Trophoblast cell (in vitro differentiated cells and primary cell): ENCODE measurements at regions not wholly inside any gene's neighbourhood (a gene's known extent, or its start where the extent isn't known, plus 50 kb on each side); places are given as distances from the start of the nearest gene placed in this dataset.

Source experiments
- DNase-seq, 2 donors: peaks; one replicate each; pipeline ENCODE4 v3.0.0-alpha.2; 2016
- H2AFZ ChIP-seq: 2 replicates; pipeline ENCODE4 v1.6.1; 2013; ENCODE audit warnings: low read length, moderate library complexity, mild to moderate bottlenecking; ENCODE audit not compliant: insufficient read depth, poor library complexity
- H2AK5ac ChIP-seq: 2 replicates; pipeline ENCODE4 v1.6.1; 2013; ENCODE audit warnings: mild to moderate bottlenecking, low read length
- H2BK120ac ChIP-seq: 2 replicates; pipeline ENCODE4 v1.6.1; 2013; ENCODE audit warnings: low read length, mild to moderate bottlenecking, moderate library complexity; ENCODE audit not compliant: insufficient read depth, poor library complexity
- H2BK12ac ChIP-seq: 2 replicates; pipeline ENCODE4 v1.6.1; 2013; ENCODE audit warnings: mild to moderate bottlenecking, low read length, moderate library complexity
- H2BK5ac ChIP-seq: 2 replicates; pipeline ENCODE4 v1.6.1; 2013; ENCODE audit warnings: low read length, low read depth, moderate library complexity, mild to moderate bottlenecking; ENCODE audit not compliant: poor library complexity
- H3K14ac ChIP-seq: 2 replicates; pipeline ENCODE4 v1.6.1; 2013; ENCODE audit warnings: mild to moderate bottlenecking, low read length
- H3K18ac ChIP-seq: 2 replicates; pipeline ENCODE4 v1.6.1; 2013; ENCODE audit warnings: mild to moderate bottlenecking, low read length
- H3K23ac ChIP-seq: 2 replicates; pipeline ENCODE4 v1.6.1; 2013; ENCODE audit warnings: low read length
- H3K27ac ChIP-seq: 2 replicates; pipeline ENCODE4 v1.5.1; 2013; ENCODE audit warnings: low read depth, mild to moderate bottlenecking, inconsistent platforms, low read length, moderate library complexity
- H3K27me3 ChIP-seq: 2 replicates; pipeline ENCODE4 v1.6.1; 2013; ENCODE audit warnings: inconsistent platforms, mild to moderate bottlenecking, low read length, moderate library complexity; ENCODE audit not compliant: insufficient read depth
- H3K36me3 ChIP-seq, 2 experiments: 1 replicate in 1 of 2; 2 replicates in 1 of 2; pipeline ENCODE4 v1.6.1; 2013; ENCODE audit warnings: low read length in 2 of 2, mild to moderate bottlenecking in 2 of 2, moderate library complexity in 1 of 2; ENCODE audit not compliant: insufficient read depth in 2 of 2, control insufficient read depth in 1 of 2
- H3K4ac ChIP-seq: 2 replicates; pipeline ENCODE4 v1.6.1; 2013; ENCODE audit warnings: low read depth, mild to moderate bottlenecking, low read length, moderate library complexity
- H3K4me1 ChIP-seq, 2 experiments: 1 replicate in 1 of 2; 2 replicates in 1 of 2; pipeline ENCODE4 v1.6.1; 2013; ENCODE audit warnings: low read length in 2 of 2, mild to moderate bottlenecking in 2 of 2, moderate library complexity in 1 of 2; ENCODE audit not compliant: insufficient read depth in 2 of 2, control insufficient read depth in 1 of 2
- H3K4me2 ChIP-seq: 2 replicates; pipeline ENCODE4 v1.6.1; 2013; ENCODE audit warnings: inconsistent platforms, mild to moderate bottlenecking, low read length, moderate library complexity
- H3K4me3 ChIP-seq: 2 replicates; pipeline ENCODE4 v1.5.1; 2013; ENCODE audit warnings: mild to moderate bottlenecking, low read depth, low read length, inconsistent platforms
- H3K79me1 ChIP-seq: one replicate; pipeline ENCODE4 v1.6.1; 2013; ENCODE audit warnings: low read length
- H3K79me2 ChIP-seq: 2 replicates; pipeline ENCODE4 v1.6.1; 2013; ENCODE audit warnings: low read length, mild to moderate bottlenecking; ENCODE audit not compliant: control insufficient read depth, insufficient read depth, poor library complexity
- H3K9ac ChIP-seq: 2 replicates; pipeline ENCODE4 v1.6.1; 2013; ENCODE audit warnings: mild to moderate bottlenecking, low read length
- H3K9me3 ChIP-seq: 2 replicates; pipeline ENCODE4 v1.6.1; 2013; ENCODE audit warnings: low read depth, mild to moderate bottlenecking, control low read depth, inconsistent platforms, low read length; ENCODE audit not compliant: insufficient read depth
- H4K12ac ChIP-seq: 2 replicates; pipeline ENCODE4 v1.6.1; 2013; ENCODE audit warnings: low read depth, mild to moderate bottlenecking, low read length, moderate library complexity
- H4K8ac ChIP-seq: 2 replicates; pipeline ENCODE4 v1.6.1; 2013; ENCODE audit warnings: low read depth, mild to moderate bottlenecking, low read length, moderate library complexity
- H4K91ac ChIP-seq: one replicate; pipeline ENCODE4 v1.6.1; 2013; ENCODE audit warnings: low read depth, mild to moderate bottlenecking, low read length, moderate library complexity
- WGBS: extraction: QIAGEN DNeasy Blood & Tissue Kit; methylation state at CpG from one replicate; pipeline ENCODE4 v1.1.7; 2013; ENCODE audit warnings: missing lambda C conversion rate; ENCODE audit not compliant: insufficient read length, insufficient coverage; ENCODE audit errors: extremely low coverage; 5-methylcytosine and 5-hydroxymethylcytosine counted together

- Histone ChIP-seq H3K9me3 (no peaks in the 10 kb centered on the region), H4K12ac (no peak overlapping the region)
Measured at GRCh38 chr17:65385726-65386125, 175.7 kb downstream of the AXIN2 start.

GRCh38 chr17:65385071-65385470 lies 176.4 kb downstream of the AXIN2 start:
- Histone ChIP-seq H3K27ac (no peak overlapping the region), H3K4ac (no peak overlapping the region), H3K9me3 (no peaks in the 10 kb centered on the region), H3K4me2 (no peak overlapping the region), H3K79me2 (no peaks in the 10 kb centered on the region), H4K12ac (no peak overlapping the region), H3K27me3 (no peaks in the 10 kb centered on the region), H3K18ac (no peak overlapping the region), H3K36me3 (no peaks in the 10 kb centered on the region), H3K9ac (no peak overlapping the region), H2BK5ac (no peak overlapping the region), H3K4me1 (no peaks in the 10 kb centered on the region), H3K14ac (no peak overlapping the region), H2AK5ac (no peak overlapping the region), H3K79me1 (no peaks in the 10 kb centered on the region), H2BK120ac (no peak overlapping the region), H2AFZ (no peak overlapping the region), H2BK12ac (no peak overlapping the region), H3K23ac (no peak overlapping the region), H4K91ac (no peak overlapping the region), H3K4me3 (no peak overlapping the region), H4K8ac (no peak overlapping the region)
- WGBS = no CpG with 5 or more reads among the region's 3 CpGs
- DNase-seq = no peak

More at GRCh38 chr17:65385726-65386125, 175.7 kb downstream of the AXIN2 start:
- Histone ChIP-seq H3K79me1 (no peaks in the 10 kb centered on the region), H3K27ac (no peak overlapping the region), H4K8ac (no peak overlapping the region), H3K14ac (no peak overlapping the region), H3K23ac (no peak overlapping the region), H3K4ac (no peak overlapping the region), H3K27me3 (no peaks in the 10 kb centered on the region), H3K4me3 (no peak overlapping the region), H2AK5ac (no peak overlapping the region), H3K18ac (no peak overlapping the region), H2BK120ac (no peak overlapping the region), H2BK12ac (no peak overlapping the region), H3K36me3 (no peaks in the 10 kb centered on the region), H2BK5ac (no peak overlapping the region), H2AFZ (no peak overlapping the region), H4K91ac (no peak overlapping the region), H3K4me1 (no peaks in the 10 kb centered on the region), H3K79me2 (no peaks in the 10 kb centered on the region), H3K4me2 (no peak overlapping the region), H3K9ac (no peak overlapping the region)
- DNase-seq = no peak
- WGBS = no CpG with 5 or more reads among the region's 15 CpGs

GRCh38 chr17:65381152-65381551 lies 180.3 kb downstream of the AXIN2 start:
- Histone ChIP-seq H3K14ac (no peak overlapping the region), H2BK120ac (no peak overlapping the region), H3K9me3 (no peaks in the 10 kb centered on the region), H4K91ac (no peak overlapping the region), H3K4me3 (no peak overlapping the region), H2BK12ac (no peak overlapping the region), H3K27me3 (no peaks in the 10 kb centered on the region), H4K8ac (no peak overlapping the region), H3K4ac (no peak overlapping the region), H4K12ac (no peak overlapping the region), H3K18ac (no peak overlapping the region), H3K79me1 (no peaks in the 10 kb centered on the region), H2AK5ac (no peak overlapping the region), H3K9ac (no peak overlapping the region), H3K27ac (no peak overlapping the region), H2BK5ac (no peak overlapping the region), H3K36me3 (no peaks in the 10 kb centered on the region), H3K4me1 (no peaks in the 10 kb centered on the region), H3K4me2 (no peak overlapping the region), H2AFZ (no peak overlapping the region), H3K23ac (no peak overlapping the region), H3K79me2 (no peaks in the 10 kb centered on the region)
- no CpG with 5 or more reads among the region's 3 CpGs for WGBS
- no peak for DNase-seq

GRCh38 chr17:65374966-65375365 lies 186.5 kb downstream of the AXIN2 start:
- Histone ChIP-seq H3K27me3 (no peaks in the 10 kb centered on the region), H2BK120ac (no peak overlapping the region), H2AFZ (no peak overlapping the region), H3K23ac (no peak overlapping the region), H2BK12ac (no peak overlapping the region), H3K18ac (no peak overlapping the region), H4K8ac (no peak overlapping the region), H3K79me2 (no peaks in the 10 kb centered on the region), H3K36me3 (no peaks in the 10 kb centered on the region), H3K4me3 (no peak overlapping the region), H2BK5ac (no peak overlapping the region), H3K14ac (no peak overlapping the region), H2AK5ac (no peak overlapping the region), H3K27ac (no peak overlapping the region), H3K4me1 (no peaks in the 10 kb centered on the region), H3K9ac (no peak overlapping the region), H4K12ac (no peak overlapping the region), H3K4ac (no peak overlapping the region), H3K4me2 (no peak overlapping the region), H3K79me1 (no peaks in the 10 kb centered on the region), H4K91ac (no peak overlapping the region), H3K9me3 (no peaks in the 10 kb centered on the region)
- no CpG with 5 or more reads among the region's 3 CpGs for WGBS
- no peak for DNase-seq
